ENCODE measurements at regions not wholly inside any gene's neighbourhood (a gene's known extent, or its start where the extent isn't known, plus 50 kb on each side); places are given as distances from the start of the nearest gene placed in this dataset.

DNA sequence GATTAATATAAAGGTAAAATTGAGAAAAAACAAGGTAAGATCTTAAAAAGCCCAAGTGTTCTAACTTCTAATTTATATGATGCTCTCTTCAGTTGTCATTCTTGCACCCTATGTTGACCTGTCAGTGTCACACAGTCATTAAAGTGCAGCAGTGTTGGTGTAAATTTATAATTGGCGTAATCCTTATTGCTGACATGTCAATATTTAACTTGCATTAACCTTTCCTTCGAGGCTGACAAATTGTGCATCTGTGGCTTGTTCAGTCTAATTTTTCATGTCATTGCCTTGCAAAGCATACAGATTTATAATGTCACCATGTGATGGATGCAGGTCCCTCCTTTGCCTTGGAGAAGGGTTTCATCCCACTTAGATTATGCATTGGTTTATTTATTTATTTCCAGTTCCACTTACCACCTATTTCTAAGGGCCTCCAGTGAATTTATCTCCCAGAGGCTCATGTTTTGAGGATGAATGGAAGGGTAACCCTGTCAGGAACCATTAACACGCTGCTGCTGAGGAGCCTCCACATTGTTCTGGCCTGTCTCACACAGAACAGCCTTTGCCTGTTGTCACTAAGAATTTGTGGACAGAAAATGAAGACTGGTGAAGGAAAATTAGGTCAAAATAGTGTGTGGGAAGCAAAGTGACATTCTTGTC lies 1098.5 kb upstream of the LCORL start:
- Histone ChIP-seq H3K27me3 (ENCODE audit: control insufficient read depth in 2 of 2, insufficient read depth in 2 of 2, low read length in 2 of 2) (no peaks in the 10 kb centered on the region), H3K4me1 (ENCODE audit: control insufficient read depth in 1 of 2, insufficient read depth in 2 of 2, low read length in 2 of 2) (no peaks in the 10 kb centered on the region), H4K20me1 (ENCODE audit: insufficient read depth, low read length) (no peaks in the 10 kb centered on the region), H3K36me3 (replicated peaks in 1 of 2; ENCODE audit: control insufficient read depth in 1 of 2, insufficient read depth in 2 of 2, low read length in 2 of 2) (no peaks in the 10 kb centered on the region), H2AFZ (ENCODE audit: insufficient read depth, low read depth, low read length, poor library complexity, severe bottlenecking) (no peak overlapping the region), H3K9ac (ENCODE audit: insufficient read depth, low read length, poor library complexity, severe bottlenecking) (no peak overlapping the region), H3K79me2 (ENCODE audit: insufficient read depth, low read length) (no peaks in the 10 kb centered on the region), H3K9me3 (replicated peaks in 1 of 2; ENCODE audit: control insufficient read depth in 1 of 2, insufficient read depth in 1 of 2, low read length in 2 of 2) (no peaks in the 10 kb centered on the region), H3K27ac (ENCODE audit: low read depth in 1 of 2, low read length in 2 of 2) (no peak overlapping the region), H3K4me3 (replicated peaks in 1 of 3; ENCODE audit: low read depth in 2 of 3, low read length in 3 of 3) (no peak overlapping the region), H3K4me2 (replicated peaks; ENCODE audit: extremely low read depth, low read length, poor library complexity, severe bottlenecking) (no peak overlapping the region)
- H3K4me3 Mint-ChIP-seq = no peak overlapping the region
- no peaks in the 10 kb centered on the region for H3K36me3 Mint-ChIP-seq
- peaks cover 0 to 7% (median 3%) of the 10 kb centered on the region in 7 donors for H3K9me3 Mint-ChIP-seq
- no peaks in the 10 kb centered on the region for H3K4me1 Mint-ChIP-seq
- peaks cover 0 to 1% (median 0%) of the 10 kb centered on the region in 3 donors for H3K27me3 Mint-ChIP-seq (ENCODE audit: low read depth in 3 of 3)
- 83% methylated on average over 1 of the region's 3 CpGs for WGBS (ENCODE audit: insufficient coverage)
- no peak overlapping the region for H3K27ac Mint-ChIP-seq
- TF ChIP-seq, protein P1, sequence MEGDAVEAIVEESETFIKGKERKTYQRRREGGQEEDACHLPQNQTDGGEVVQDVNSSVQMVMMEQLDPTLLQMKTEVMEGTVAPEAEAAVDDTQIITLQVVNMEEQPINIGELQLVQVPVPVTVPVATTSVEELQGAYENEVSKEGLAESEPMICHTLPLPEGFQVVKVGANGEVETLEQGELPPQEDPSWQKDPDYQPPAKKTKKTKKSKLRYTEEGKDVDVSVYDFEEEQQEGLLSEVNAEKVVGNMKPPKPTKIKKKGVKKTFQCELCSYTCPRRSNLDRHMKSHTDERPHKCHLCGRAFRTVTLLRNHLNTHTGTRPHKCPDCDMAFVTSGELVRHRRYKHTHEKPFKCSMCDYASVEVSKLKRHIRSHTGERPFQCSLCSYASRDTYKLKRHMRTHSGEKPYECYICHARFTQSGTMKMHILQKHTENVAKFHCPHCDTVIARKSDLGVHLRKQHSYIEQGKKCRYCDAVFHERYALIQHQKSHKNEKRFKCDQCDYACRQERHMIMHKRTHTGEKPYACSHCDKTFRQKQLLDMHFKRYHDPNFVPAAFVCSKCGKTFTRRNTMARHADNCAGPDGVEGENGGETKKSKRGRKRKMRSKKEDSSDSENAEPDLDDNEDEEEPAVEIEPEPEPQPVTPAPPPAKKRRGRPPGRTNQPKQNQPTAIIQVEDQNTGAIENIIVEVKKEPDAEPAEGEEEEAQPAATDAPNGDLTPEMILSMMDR (IDR thresholded peaks at IDR 0.05) = no peak
- intact Hi-C loops (cut with micrococcal nuclease) = no loop called here
- no peak for DNase-seq

DNA sequence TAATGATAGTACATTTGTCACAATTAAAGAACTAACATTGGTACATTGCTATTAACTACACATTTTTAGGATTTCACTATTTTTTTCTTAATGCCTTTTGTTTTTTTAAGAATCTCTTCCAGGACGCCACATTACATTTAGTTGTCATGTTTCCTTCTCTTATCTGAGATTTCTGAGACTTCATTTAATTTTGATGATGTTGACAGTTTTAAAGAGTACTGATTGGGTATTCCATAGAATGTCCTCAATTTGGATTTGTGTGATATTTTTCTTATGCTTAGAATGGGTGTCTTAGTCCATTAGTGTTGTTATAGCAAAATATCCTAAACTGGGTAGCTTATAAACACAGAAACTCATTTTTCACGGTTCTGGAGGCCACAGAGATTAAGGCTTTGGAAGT lies 1095.5 kb upstream of the LCORL start:
- no peaks in the 10 kb centered on the region for H3K9me3 ChIP-seq (replicated peaks in 1 of 2; ENCODE audit: control insufficient read depth in 1 of 2, insufficient read depth in 1 of 2, low read length in 2 of 2)
- H3K4me1 ChIP-seq (ENCODE audit: control insufficient read depth in 1 of 2, insufficient read depth in 2 of 2, low read length in 2 of 2) = no peaks in the 10 kb centered on the region
- TF ChIP-seq, protein P1 (IDR thresholded peaks at IDR 0.05) = no peak
- H3K36me3 ChIP-seq (replicated peaks in 1 of 2; ENCODE audit: control insufficient read depth in 1 of 2, insufficient read depth in 2 of 2, low read length in 2 of 2) = no peaks in the 10 kb centered on the region
- H3K27me3 ChIP-seq (ENCODE audit: control insufficient read depth in 2 of 2, insufficient read depth in 2 of 2, low read length in 2 of 2) = no peaks in the 10 kb centered on the region
- H3K27ac ChIP-seq (ENCODE audit: low read depth in 1 of 2, low read length in 2 of 2) = no peak overlapping the region
- Mint-ChIP-seq H3K27me3 (ENCODE audit: low read depth in 3 of 3) (no peaks in the 10 kb centered on the region), H3K27ac (no peak overlapping the region), H3K36me3 (no peaks in the 10 kb centered on the region), H3K4me3 (no peak overlapping the region), H3K9me3 (peaks cover 0 to 1% (median 0%) of the 10 kb centered on the region in 7 donors), H3K4me1 (no peaks in the 10 kb centered on the region)
- no peak overlapping the region for H3K4me2 ChIP-seq (replicated peaks; ENCODE audit: extremely low read depth, low read length, poor library complexity, severe bottlenecking)
- no peak overlapping the region for H2AFZ ChIP-seq (ENCODE audit: insufficient read depth, low read depth, low read length, poor library complexity, severe bottlenecking)
- intact Hi-C loops (cut with micrococcal nuclease) = no loop called here
- no peaks in the 10 kb centered on the region for H3K79me2 ChIP-seq (ENCODE audit: insufficient read depth, low read length)
- DNase-seq = no peak
- H3K4me3 ChIP-seq (replicated peaks in 1 of 3; ENCODE audit: low read depth in 2 of 3, low read length in 3 of 3) = no peak overlapping the region
- no CpG with 5 or more reads among the region's 2 CpGs for WGBS (ENCODE audit: insufficient coverage)
- H3K9ac ChIP-seq (ENCODE audit: insufficient read depth, low read length, poor library complexity, severe bottlenecking) = no peak overlapping the region
- H4K20me1 ChIP-seq (ENCODE audit: insufficient read depth, low read length) = no peaks in the 10 kb centered on the region
